ENCODE measurements at regions not wholly inside any gene's neighbourhood (a gene's known extent, or its start where the extent isn't known, plus 50 kb on each side); places are given as distances from the start of the nearest gene placed in this dataset.
"Not testable (repeated sequence)": the region's sequence is repeated elsewhere in the genome, so short reads cannot be mapped to it uniquely, and the experiment has no call there.

- not testable (repeated sequence) for H2BK12ac ChIP-seq (ENCODE audit: insufficient read length, low read depth, low read length); H4K8ac ChIP-seq (replicated peaks; ENCODE audit: insufficient read length, low read depth, low read length); H3T11ph ChIP-seq (ENCODE audit: low read length); H3K18ac ChIP-seq (ENCODE audit: insufficient read length, low read depth, low read length); H3K23ac ChIP-seq (ENCODE audit: insufficient read length, low read depth, low read length); H3K4ac ChIP-seq (ENCODE audit: low read depth, low read length); H3K27ac Mint-ChIP-seq; H3K27me3 ChIP-seq (ENCODE audit: insufficient read depth, low read length); H3K4me2 ChIP-seq (ENCODE audit: insufficient read depth, insufficient read length, low read length); H3K56ac ChIP-seq (ENCODE audit: insufficient read length, low read depth, low read length); H2BK15ac ChIP-seq (ENCODE audit: low read depth, low read length); H3K36me3 Mint-ChIP-seq (ENCODE audit: insufficient read depth in 1 of 3, low read depth in 3 of 3); H3K79me1 ChIP-seq (ENCODE audit: insufficient read depth, low read depth, low read length, poor library complexity, severe bottlenecking); H4K20me1 ChIP-seq (ENCODE audit: control insufficient read depth, insufficient read depth, insufficient read length); H3K23me2 ChIP-seq (ENCODE audit: insufficient read length, low read depth, low read length, poor library complexity, severe bottlenecking); H3K9me3 ChIP-seq (ENCODE audit: control insufficient read depth, low read depth, low read length); H2BK5ac ChIP-seq (ENCODE audit: insufficient read length, low read length); H3K4me1 Mint-ChIP-seq; H3K14ac ChIP-seq (ENCODE audit: insufficient read depth, low read length); H3K4me3 Mint-ChIP-seq; H3K9me3 Mint-ChIP-seq; H3K9ac ChIP-seq (ENCODE audit: extremely low read depth, insufficient read length, low read length); H2BK20ac ChIP-seq (ENCODE audit: low read depth, low read length, poor library complexity, severe bottlenecking); H4K91ac ChIP-seq (ENCODE audit: insufficient read length, low read depth, low read length); H3K27ac ChIP-seq (ENCODE audit: insufficient read length, low read depth, low read length); H4K5ac ChIP-seq (ENCODE audit: insufficient read length, low read depth, low read length); H2AFZ ChIP-seq (ENCODE audit: low read length); H2BK120ac ChIP-seq (ENCODE audit: low read depth, low read length, poor library complexity, severe bottlenecking); H3K4me1 ChIP-seq (ENCODE audit: insufficient read depth, low read length); H2AK5ac ChIP-seq (ENCODE audit: insufficient read length, low read length); H3K79me2 ChIP-seq (ENCODE audit: insufficient read depth, low read length)
- H3K27me3 Mint-ChIP-seq (ENCODE audit: low read depth), result peaks cover 26% of the 10 kb centered on the region
- DNase-seq, result peak; percentile 77
- WGBS (ENCODE audit: extremely low coverage, insufficient read length, low lambda C conversion rate), result no CpG with 5 or more reads among the region's 32 CpGs
- peak; percentile 91 for TF ChIP-seq CTCF (conservative IDR thresholded peaks at IDR 0.05)
Measured at GRCh38 chr9:34760196-34761040, 50.5 kb upstream of the CCL21 start.

All from H9 (cell line).